Bronchial epithelial cell (primary cell): ENCODE measurements at regions not wholly inside any gene's neighbourhood (a gene's known extent, or its start where the extent isn't known, plus 50 kb on each side); places are given as distances from the start of the nearest gene placed in this dataset.
"Not testable (repeated sequence)": the region's sequence is repeated elsewhere in the genome, so short reads cannot be mapped to it uniquely, and the experiment has no call there.

Experiments
- DNase-seq: peaks from one replicate; pipeline ENCODE4 v3.0.0-alpha.2; 2010; ENCODE audit warnings: low read depth
- FAIRE-seq: peaks from 2 replicates; lab custom pipeline; 2011; peaks lifted over from hg19 to GRCh38; lab: Jason Lieb, UNC
- H3K27me3 ChIP-seq: 2 replicates; pipeline ENCODE4 v1.5.1; 2011; ENCODE audit warnings: low read length; ENCODE audit not compliant: control insufficient read depth, insufficient read depth
- H3K36me3 ChIP-seq: 2 replicates; pipeline ENCODE4 v1.5.1; 2011; ENCODE audit warnings: low read length; ENCODE audit not compliant: control insufficient read depth, insufficient read depth
- H3K4me3 ChIP-seq: 2 replicates; pipeline ENCODE4 v1.5.1; 2011; ENCODE audit warnings: mild to moderate bottlenecking, low read depth, low read length, control low read depth
- CTCF ChIP-seq: IDR thresholded peaks from 2 replicates; pipeline ENCODE4 v1.5.1; 2011; ENCODE audit warnings: mild to moderate bottlenecking, moderate library complexity, low read length, control low read depth, inconsistent platforms; ENCODE audit not compliant: insufficient read depth, severe bottlenecking

- not testable (repeated sequence) for H3K36me3 ChIP-seq, FAIRE-seq, H3K27me3 ChIP-seq, H3K4me3 ChIP-seq, DNase-seq
Measured at GRCh38 chr16:70014915-70015314, 63.8 kb downstream of the CLEC18A start.

GRCh38 chr16:70016751-70017150 is 65.6 kb downstream of the CLEC18A start:
- not testable (repeated sequence) for DNase-seq, H3K4me3 ChIP-seq, H3K36me3 ChIP-seq, FAIRE-seq, H3K27me3 ChIP-seq

GRCh38 chr16:70018254-70018653 is 67.1 kb downstream of the CLEC18A start:
- TF ChIP-seq CTCF = peak; percentile 20
- no peaks in the 10 kb centered on the region for H3K36me3 ChIP-seq
- DNase-seq = peak; percentile 44

GRCh38 chr16:70023207-70023606 is 72.1 kb downstream of the CLEC18A start:
- not testable (repeated sequence) for H3K4me3 ChIP-seq, H3K27me3 ChIP-seq, FAIRE-seq, H3K36me3 ChIP-seq, DNase-seq

More at GRCh38 chr16:70018254-70018653, 67.1 kb downstream of the CLEC18A start:
- H3K27me3 ChIP-seq = no peaks in the 10 kb centered on the region
- H3K4me3 ChIP-seq = no peak overlapping the region
- no peak for FAIRE-seq

GRCh38 chr16:70023956-70024355 is 72.8 kb downstream of the CLEC18A start:
- H3K27me3 ChIP-seq, H3K4me3 ChIP-seq, FAIRE-seq, DNase-seq, H3K36me3 ChIP-seq: not testable (repeated sequence)

- not testable (repeated sequence) for DNase-seq, H3K36me3 ChIP-seq, H3K27me3 ChIP-seq, H3K4me3 ChIP-seq, FAIRE-seq
Measured at GRCh38 chr16:70026165-70026854, 75.2 kb downstream of the CLEC18A start.

- H3K36me3 ChIP-seq, DNase-seq, H3K4me3 ChIP-seq, FAIRE-seq, H3K27me3 ChIP-seq: not testable (repeated sequence)
Measured at GRCh38 chr16:70032906-70033305, 81.2 kb upstream of the PDPR start.

- not testable (repeated sequence) for H3K36me3 ChIP-seq, FAIRE-seq, H3K4me3 ChIP-seq, H3K27me3 ChIP-seq, DNase-seq
Measured at GRCh38 chr16:70037913-70038312, 76.2 kb upstream of the PDPR start.

- not testable (repeated sequence) for H3K36me3 ChIP-seq, H3K4me3 ChIP-seq, H3K27me3 ChIP-seq, DNase-seq, FAIRE-seq
Measured at GRCh38 chr16:70040554-70040953, 73.6 kb upstream of the PDPR start.

- H3K36me3 ChIP-seq, H3K4me3 ChIP-seq, H3K27me3 ChIP-seq, FAIRE-seq, DNase-seq: not testable (repeated sequence)
Measured at GRCh38 chr16:70043538-70044067, 70.5 kb upstream of the PDPR start.

GRCh38 chr16:70046560-70046959 is 67.6 kb upstream of the PDPR start:
- H3K4me3 ChIP-seq, H3K36me3 ChIP-seq, H3K27me3 ChIP-seq, DNase-seq, FAIRE-seq: not testable (repeated sequence)

- not testable (repeated sequence) for DNase-seq, FAIRE-seq, H3K36me3 ChIP-seq, H3K27me3 ChIP-seq, H3K4me3 ChIP-seq
Measured at GRCh38 chr16:70048083-70048482, 66.0 kb upstream of the PDPR start.

GRCh38 chr16:70058056-70058455 is 56.1 kb upstream of the PDPR start:
- not testable (repeated sequence) for H3K27me3 ChIP-seq, FAIRE-seq, H3K36me3 ChIP-seq, DNase-seq, H3K4me3 ChIP-seq

GRCh38 chr16:70059429-70059828 is 54.7 kb upstream of the PDPR start:
- not testable (repeated sequence) for H3K36me3 ChIP-seq, DNase-seq, FAIRE-seq, H3K4me3 ChIP-seq, H3K27me3 ChIP-seq
